ENCODE measurements at regions not wholly inside any gene's neighbourhood (a gene's known extent, or its start where the extent isn't known, plus 50 kb on each side); places are given as distances from the start of the nearest gene placed in this dataset.

GRCh38 chr5:57626703-57627102, 144.1 kb upstream of the ACTBL2 start:
- DNase-seq (ENCODE audit: low read depth): no peak
- H3K4me3 ChIP-seq (ENCODE audit: low read depth, low read length): no peak overlapping the region
- no peak for TF ChIP-seq MYC (IDR thresholded peaks at IDR 0.05; ENCODE audit: low read depth, low read length)
- no peak for TF ChIP-seq MAX (IDR thresholded peaks at IDR 0.05; ENCODE audit: low read depth, low read length)
- no peak for TF ChIP-seq CTCF (IDR thresholded peaks at IDR 0.05; ENCODE audit: low read depth, low read length)
- no peak for TF ChIP-seq POLR2A (IDR thresholded peaks at IDR 0.05; ENCODE audit: extremely low read depth, insufficient read length)

- no peak for TF ChIP-seq MYC (IDR thresholded peaks at IDR 0.05; ENCODE audit: low read depth, low read length)
- DNase-seq (ENCODE audit: low read depth): no peak
- no peak overlapping the region for H3K4me3 ChIP-seq (ENCODE audit: low read depth, low read length)
These were observed 139.0 kb upstream of the ACTBL2 start for GRCh38 chr5:57621624-57622023.

GRCh38 chr5:57618767-57619381, 136.3 kb upstream of the ACTBL2 start:
- H3K4me3 ChIP-seq (ENCODE audit: low read depth, low read length): no peak overlapping the region
- TF ChIP-seq POLR2A (IDR thresholded peaks at IDR 0.05; ENCODE audit: extremely low read depth, insufficient read length) (no peak), CTCF (IDR thresholded peaks at IDR 0.05; ENCODE audit: low read depth, low read length) (no peak), MYC (IDR thresholded peaks at IDR 0.05; ENCODE audit: low read depth, low read length) (no peak), MAX (IDR thresholded peaks at IDR 0.05; ENCODE audit: low read depth, low read length) (no peak)
- DNase-seq (ENCODE audit: low read depth): no peak

GRCh38 chr5:57613741-57614140, 131.1 kb upstream of the ACTBL2 start:
- no peak overlapping the region for H3K4me3 ChIP-seq (ENCODE audit: low read depth, low read length)
- TF ChIP-seq CTCF (IDR thresholded peaks at IDR 0.05; ENCODE audit: low read depth, low read length): no peak
- no peak for TF ChIP-seq MYC (IDR thresholded peaks at IDR 0.05; ENCODE audit: low read depth, low read length)
- TF ChIP-seq MAX (IDR thresholded peaks at IDR 0.05; ENCODE audit: low read depth, low read length): no peak
- TF ChIP-seq POLR2A (IDR thresholded peaks at IDR 0.05; ENCODE audit: extremely low read depth, insufficient read length): no peak
- no peak for DNase-seq (ENCODE audit: low read depth)

- DNase-seq (ENCODE audit: low read depth): no peak
- TF ChIP-seq MAX (IDR thresholded peaks at IDR 0.05; ENCODE audit: low read depth, low read length) (no peak), POLR2A (IDR thresholded peaks at IDR 0.05; ENCODE audit: extremely low read depth, insufficient read length) (no peak), CTCF (IDR thresholded peaks at IDR 0.05; ENCODE audit: low read depth, low read length) (no peak), MYC (IDR thresholded peaks at IDR 0.05; ENCODE audit: low read depth, low read length) (no peak)
- H3K4me3 ChIP-seq (ENCODE audit: low read depth, low read length): no peak overlapping the region
These were observed 128.6 kb upstream of the ACTBL2 start for GRCh38 chr5:57611177-57611576.

- TF ChIP-seq CTCF (IDR thresholded peaks at IDR 0.05; ENCODE audit: low read depth, low read length): no peak
- no peak for TF ChIP-seq MAX (IDR thresholded peaks at IDR 0.05; ENCODE audit: low read depth, low read length)
- no peak for TF ChIP-seq MYC (IDR thresholded peaks at IDR 0.05; ENCODE audit: low read depth, low read length)
- TF ChIP-seq POLR2A (IDR thresholded peaks at IDR 0.05; ENCODE audit: extremely low read depth, insufficient read length): no peak
- DNase-seq (ENCODE audit: low read depth): no peak
These were observed 125.9 kb upstream of the ACTBL2 start for GRCh38 chr5:57608542-57608941.

More at GRCh38 chr5:57608542-57608941, 125.9 kb upstream of the ACTBL2 start:
- H3K4me3 ChIP-seq (ENCODE audit: low read depth, low read length): no peak overlapping the region
